NCI-H2081 (cell line): ENCODE measurements at regions not wholly inside any gene's neighbourhood (a gene's known extent, or its start where the extent isn't known, plus 50 kb on each side); places are given as distances from the start of the nearest gene placed in this dataset.
A peak's percentile ranks its signal among the peaks of the same experiment; 100 is the strongest.
"Not testable (repeated sequence)": the region's sequence is repeated elsewhere in the genome, so short reads cannot be mapped to it uniquely, and the experiment has no call there.

Experiments
- DNase-seq, 2 experiments: peaks; one replicate each; lab custom pipeline; 2025; lab: John Stamatoyannopoulos, UW

DNA sequence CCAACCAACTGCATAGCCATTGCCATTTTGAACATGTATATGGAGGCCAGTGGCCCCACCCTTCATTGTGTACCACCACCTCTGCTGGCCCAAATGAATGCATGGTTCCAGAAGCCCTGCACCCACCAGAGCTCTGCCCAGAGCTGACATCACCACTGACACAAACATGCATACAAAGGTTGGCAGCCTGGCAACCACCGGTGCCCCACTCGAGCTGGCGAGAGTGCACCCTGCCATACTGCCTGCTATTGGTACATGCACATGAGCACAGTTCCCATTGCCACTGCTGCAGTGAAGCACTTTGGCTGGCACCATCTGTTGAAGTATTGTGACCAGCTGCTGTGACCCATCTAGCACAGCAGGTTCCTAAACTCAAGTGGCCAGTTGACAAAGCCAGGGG, 1564.9 kb downstream of the OLFM4 start:
- DNase-seq = peak in 1 of 2 experiments; percentile 14

GRCh38 chr13:54597540-54598088, 1569.0 kb downstream of the OLFM4 start:
- DNase-seq = no peak

DNA sequence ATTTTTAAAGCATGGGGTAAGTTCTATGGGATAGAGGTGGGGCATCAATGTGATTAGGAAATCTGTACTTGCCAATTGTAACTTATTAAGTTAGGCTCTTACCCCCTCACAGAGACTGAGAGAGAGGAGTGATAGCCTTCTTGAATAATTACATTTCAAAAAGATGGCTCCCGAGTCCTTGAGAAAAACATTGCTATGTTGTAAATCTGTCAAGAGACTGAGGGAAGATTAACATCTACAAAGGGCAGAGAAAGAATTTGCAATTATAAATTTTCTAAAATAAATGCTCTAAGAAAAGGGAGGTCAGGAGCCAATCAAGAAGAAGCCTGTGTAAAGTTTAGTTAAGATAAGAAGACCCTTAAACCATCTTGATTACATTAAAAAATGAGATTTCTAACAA, 1570.8 kb downstream of the OLFM4 start:
- DNase-seq = no peak

DNA sequence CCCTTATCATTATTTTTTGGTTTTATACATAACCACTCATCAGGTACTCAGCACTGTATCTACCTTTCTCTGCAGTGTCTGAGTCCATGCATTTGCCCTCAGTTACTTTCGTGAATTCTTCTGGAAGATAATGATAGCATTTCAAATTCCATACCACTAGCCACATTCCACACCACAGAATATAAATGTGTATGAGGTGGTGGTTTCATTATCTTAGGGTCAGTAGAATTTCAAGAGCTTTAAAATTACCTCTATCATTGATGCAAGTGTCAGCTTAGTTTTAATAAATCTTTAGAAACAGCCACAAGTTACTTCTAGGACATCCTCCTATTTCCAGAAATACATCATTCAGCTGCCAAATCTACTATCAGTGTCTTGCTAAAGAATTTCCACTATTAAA, 1578.3 kb downstream of the OLFM4 start:
- DNase-seq = no peak

DNA sequence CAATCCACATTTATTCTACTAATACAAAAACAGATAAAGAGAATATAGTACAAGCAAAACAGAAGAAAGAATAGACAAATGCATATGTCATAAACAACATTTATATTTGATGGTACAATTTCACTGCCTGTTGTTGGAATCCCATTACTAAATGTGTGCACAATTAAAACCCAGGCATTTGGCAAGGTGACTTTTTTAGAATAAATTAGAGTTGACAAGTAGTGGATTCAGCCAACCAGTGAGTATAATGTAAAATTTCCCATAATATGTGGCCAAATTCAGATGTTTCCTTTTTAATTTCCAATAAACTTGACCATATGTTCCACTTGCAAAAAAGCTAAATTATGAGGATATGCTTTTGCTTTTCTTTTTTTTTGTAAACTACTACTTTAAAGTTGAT, 1578.8 kb downstream of the OLFM4 start:
- DNase-seq = no peak

DNA sequence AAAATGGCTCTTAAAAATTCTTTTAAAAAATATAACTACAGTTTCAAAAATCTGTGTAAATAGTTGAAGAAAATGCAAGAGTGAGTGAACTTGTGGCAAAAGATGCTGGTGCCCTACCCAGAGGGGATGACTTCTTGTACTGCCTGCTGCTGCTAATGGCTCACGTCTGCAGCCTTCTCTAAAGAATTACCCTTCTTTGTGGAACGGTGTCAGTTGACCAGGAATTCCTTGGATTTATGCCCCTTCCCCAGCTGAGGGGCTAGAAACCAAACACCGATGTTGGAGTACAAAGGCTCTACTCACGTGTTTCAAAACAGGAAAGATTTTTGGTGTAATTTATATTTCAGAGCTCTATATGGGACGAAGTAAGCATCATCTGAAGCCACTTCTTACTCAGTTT, 1582.8 kb downstream of the OLFM4 start:
- DNase-seq = peak in 1 of 2 experiments; percentile 9

GRCh38 chr13:54614726-54615125, 1586.1 kb downstream of the OLFM4 start:
- DNase-seq = peak; percentile 58 to 84

DNA sequence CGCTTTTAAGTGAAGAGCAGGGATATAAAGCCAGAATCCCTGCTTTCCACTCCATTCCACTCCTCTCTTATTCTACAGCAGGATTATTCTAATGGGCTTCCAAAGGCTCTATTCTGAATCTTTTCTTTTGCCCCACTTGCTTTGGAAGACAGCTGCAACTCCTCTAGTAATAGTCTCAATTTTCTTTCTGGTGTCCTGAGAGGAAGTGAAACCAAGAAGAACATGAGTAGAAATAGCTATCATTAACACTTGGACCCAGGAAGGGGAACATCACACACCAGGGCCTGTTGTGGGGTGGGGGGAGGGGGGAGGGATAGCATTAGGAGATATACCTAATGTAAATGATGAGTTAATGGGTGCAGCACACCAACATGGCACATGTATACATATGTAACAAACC, 1597.9 kb downstream of the OLFM4 start:
- not testable (repeated sequence) for DNase-seq

DNA sequence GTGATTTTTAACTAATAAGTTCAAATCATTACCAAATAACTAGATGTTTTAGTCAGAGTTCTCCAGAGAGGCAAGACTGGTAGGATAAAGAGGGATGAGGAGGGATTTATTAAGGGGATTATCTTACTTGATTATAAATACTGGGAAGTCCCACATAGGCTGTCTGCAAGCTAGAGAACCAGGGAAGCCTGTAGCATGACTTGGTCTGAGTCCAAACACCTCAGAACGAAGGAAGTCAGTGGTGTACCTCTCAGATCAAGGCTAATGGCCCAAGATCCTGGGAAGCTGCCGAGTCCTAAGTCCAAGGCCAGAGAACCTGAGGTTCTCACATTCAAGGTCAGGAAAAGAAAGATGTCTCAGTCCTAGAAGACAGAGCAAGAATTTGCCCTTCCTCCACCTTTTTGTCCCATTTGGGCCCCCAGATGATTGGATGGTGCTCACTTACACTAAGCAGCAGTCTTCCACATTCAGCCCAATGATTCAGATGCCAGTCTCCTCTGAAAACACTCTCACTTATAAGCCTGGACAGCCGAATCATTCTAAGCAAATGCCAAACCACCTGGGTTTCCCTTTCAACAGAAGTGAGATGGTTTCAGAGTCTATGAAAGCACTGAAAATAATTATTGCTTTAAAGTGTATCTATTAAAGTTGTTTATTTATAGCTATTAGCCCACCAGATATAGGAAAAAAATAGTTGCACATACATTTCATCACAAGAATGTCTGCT, 1599.2 kb downstream of the OLFM4 start:
- no peak for DNase-seq

DNA sequence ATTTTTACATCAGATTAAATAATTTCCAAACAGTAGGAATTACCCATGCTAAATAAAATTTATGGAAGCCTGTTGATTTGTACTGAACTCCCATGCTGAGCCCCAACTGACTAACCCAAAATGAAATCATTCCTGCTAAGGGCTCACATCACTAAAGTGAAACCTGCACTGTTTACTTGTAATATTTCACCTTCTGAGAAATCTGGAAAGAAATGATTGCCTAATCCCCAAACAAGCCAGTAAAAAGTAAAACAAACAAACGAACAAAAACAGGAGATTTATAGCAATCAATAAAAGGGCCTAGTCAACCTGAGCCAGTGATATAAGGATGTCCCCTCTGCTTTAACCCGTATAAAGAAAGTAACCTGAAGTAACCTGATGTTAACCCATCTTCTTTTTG, 1599.8 kb downstream of the OLFM4 start:
- DNase-seq = no peak

- no peak for DNase-seq
Observed at GRCh38 chr13:54633456-54633855, 1604.8 kb downstream of the OLFM4 start.

GRCh38 chr13:54636231-54636630, 1607.6 kb downstream of the OLFM4 start:
- no peak for DNase-seq

DNA sequence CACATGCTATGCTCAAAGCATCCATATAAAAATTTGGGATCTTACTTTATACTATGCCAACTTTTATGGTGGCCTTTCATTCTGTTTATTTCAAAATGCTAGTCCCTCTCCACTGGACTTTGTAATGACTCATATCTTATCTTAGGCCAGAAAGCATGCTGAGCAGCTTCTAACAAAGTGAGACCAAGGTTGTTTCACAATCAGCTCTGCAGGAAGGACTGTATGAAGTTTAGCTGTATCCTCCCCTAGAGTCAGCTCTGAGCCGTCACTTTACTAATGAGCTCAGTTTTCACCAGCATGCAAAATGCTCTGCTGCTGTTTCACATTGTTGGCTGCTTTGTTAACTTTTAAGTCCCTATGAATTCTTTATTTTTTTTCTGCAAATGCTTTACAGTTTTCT, 1608.8 kb downstream of the OLFM4 start:
- no peak for DNase-seq

DNA sequence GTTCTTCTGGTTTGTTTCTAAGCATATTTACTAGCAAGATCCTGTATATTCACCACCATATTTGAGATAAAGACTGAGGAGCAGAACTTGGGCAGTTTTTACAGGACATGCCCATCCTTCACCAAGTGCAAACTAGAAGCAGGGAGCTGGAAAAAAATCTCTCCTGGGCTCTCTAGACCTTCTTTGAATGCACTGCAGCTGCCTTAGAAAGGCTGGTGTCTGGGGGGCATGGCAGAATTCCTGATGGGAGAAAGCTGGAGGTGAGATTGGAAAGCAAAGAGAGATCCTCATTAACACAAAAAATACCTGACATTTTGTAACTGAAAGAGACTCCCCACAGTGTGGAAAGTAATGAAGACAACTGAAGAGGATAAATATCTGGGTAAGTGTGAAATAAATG, 1612.1 kb downstream of the OLFM4 start:
- no peak for DNase-seq

- no peak for DNase-seq
Observed at GRCh38 chr13:54643863-54644262, 1615.2 kb downstream of the OLFM4 start.

DNA sequence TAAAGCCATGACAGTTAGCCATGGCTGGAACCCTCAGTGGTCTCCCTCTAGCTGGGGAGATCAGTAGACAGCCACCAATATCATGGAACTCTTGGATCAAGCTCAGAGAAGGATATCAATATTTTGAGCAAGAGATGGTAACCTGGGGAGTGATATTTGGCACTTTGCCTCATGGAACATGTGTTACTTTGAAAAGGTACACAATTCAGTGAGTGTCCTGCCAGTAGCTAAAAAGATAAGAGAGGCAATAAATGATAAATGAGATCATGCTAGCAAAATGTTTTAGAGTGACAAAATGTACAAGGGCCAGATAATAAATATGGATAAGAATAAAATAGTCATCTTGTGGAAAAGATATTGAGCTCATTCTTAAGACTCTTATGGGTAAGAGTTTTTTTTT, 1618.7 kb downstream of the OLFM4 start:
- peak in 1 of 2 experiments; percentile 4 for DNase-seq

- no peak for DNase-seq
Observed at GRCh38 chr13:54657588-54657987, 1629.0 kb downstream of the OLFM4 start.

- DNase-seq = no peak
Observed at GRCh38 chr13:54658771-54659170, 1630.2 kb downstream of the OLFM4 start.

DNA sequence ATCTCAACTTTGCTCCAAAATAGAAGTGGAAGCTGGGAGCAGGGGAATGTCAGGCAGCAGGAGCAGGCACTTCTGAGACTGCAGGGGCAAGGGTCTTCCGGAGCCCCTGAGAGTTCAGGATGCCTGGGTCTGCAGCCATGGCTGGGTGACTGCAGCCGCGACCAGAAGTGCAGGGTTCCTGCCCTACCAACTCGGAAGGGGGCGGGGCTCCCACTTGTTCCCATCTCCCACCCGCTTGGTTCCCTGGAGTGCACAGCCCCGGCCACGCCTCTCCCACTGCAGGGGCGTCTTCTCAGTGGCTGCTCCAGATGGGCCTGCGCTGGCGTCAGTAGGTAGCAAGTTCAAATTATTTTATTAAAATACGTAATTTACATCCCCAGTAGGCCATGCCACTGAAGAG, 1631.7 kb downstream of the OLFM4 start:
- DNase-seq = no peak

GRCh38 chr13:54676526-54677113, 1648.0 kb downstream of the OLFM4 start:
- DNase-seq = no peak

DNA sequence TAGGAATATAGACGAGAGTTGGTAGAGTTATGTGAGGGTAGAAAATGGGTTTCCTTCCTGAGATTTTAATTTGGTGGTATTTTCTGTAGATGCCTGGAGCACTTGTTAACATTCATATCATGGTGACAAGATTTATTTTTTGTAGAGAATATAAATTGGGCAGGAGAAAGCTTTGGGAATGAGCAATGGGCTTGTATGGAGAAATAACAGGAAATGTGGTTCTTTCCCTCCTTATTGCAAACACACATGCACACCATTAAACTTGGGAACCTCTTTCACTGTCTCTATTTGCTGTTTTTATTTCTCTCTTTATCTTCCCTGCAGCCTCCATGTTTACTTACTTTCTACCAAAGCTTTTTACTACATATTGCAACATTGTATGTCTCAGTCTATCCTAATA, 1653.6 kb downstream of the OLFM4 start:
- DNase-seq = no peak

GRCh38 chr13:54687173-54687572, 1658.6 kb downstream of the OLFM4 start:
- DNase-seq = no peak

DNA sequence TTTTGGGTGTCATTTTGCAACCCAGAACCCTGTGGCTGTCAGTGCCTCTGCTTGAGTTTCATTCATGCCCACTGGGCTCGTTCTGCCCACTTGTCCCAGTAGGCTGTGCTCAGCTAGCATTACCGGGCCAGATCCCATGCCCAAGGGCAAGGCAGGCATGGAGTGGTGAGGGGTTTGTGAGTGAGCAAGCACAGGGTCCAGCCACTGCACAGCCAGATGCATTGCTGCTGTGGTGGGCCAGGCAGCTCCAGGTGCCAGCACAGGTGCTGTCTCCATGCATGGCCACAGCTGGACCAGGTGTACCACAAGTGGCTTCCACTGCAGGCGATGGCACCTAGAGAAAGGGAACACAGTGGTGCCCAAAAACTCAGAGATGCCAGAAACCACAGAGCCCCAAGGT, 1671.2 kb downstream of the OLFM4 start:
- no peak for DNase-seq

- no peak for DNase-seq
Observed at GRCh38 chr13:54705738-54706137, 1677.1 kb downstream of the OLFM4 start.
